ENCODE measurements at regions not wholly inside any gene's neighbourhood (a gene's known extent, or its start where the extent isn't known, plus 50 kb on each side); places are given as distances from the start of the nearest gene placed in this dataset.

DNA sequence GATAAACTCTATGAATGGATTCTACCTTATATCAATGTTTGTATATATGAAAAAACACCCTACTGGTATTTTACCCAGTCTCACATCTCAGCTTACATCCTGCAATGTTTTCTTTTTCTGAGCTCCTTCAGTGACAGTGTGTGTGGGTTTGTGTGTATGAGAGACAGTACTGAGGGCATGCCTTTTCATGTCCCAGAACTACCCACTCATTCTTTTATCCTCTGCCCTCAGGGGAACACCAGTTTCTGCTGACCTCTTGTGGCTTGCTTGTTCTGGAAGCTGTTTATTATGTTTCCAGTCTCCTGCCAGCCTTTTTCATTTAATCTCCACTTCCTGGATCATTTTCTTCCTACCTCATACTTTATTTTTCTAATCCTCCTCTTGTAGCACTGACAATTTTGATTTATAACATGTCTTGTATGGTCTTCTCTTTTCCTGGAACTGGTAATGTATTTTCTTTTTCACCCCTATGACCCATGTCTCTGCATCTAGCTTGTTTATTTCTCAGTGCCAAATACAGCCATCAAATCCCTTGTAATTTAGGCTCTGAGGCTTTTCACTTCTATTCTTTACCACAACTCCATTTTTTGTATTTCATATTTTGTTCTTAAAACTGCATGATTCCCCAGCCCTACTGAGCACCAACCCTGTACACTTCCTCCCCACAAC, 195.5 kb upstream of the NLGN4Y start:
- no peaks in the 10 kb centered on the region for H3K36me3 ChIP-seq
- no peak for TF ChIP-seq CTCF (IDR thresholded peaks at IDR 0.05)
- no peaks in the 10 kb centered on the region for H3K9me3 ChIP-seq
- H3K4me1 ChIP-seq: no peaks in the 10 kb centered on the region
- H3K27ac ChIP-seq: no peak overlapping the region
- no peak overlapping the region for H3K4me3 ChIP-seq
- intact Hi-C loops (cut with DNase I; ENCODE audit: low total_unique reads): no loop called here
- H3K27me3 ChIP-seq: no peaks in the 10 kb centered on the region
- no peak for DNase-seq

GRCh38 chrY:14330362-14330761, 194.0 kb upstream of the NLGN4Y start:
- DNase-seq: no peak
- no peaks in the 10 kb centered on the region for H3K27me3 ChIP-seq
- no peak for TF ChIP-seq CTCF (IDR thresholded peaks at IDR 0.05)
- no peaks in the 10 kb centered on the region for H3K4me1 ChIP-seq
- no peak overlapping the region for H3K4me3 ChIP-seq
- intact Hi-C loops (cut with DNase I; ENCODE audit: low total_unique reads): no loop called here
- H3K27ac ChIP-seq: no peak overlapping the region
- H3K9me3 ChIP-seq: no peaks in the 10 kb centered on the region
- H3K36me3 ChIP-seq: no peaks in the 10 kb centered on the region

- Histone ChIP-seq H3K27ac (no peak overlapping the region), H3K4me3 (no peak overlapping the region), H3K9me3 (no peaks in the 10 kb centered on the region), H3K27me3 (no peaks in the 10 kb centered on the region), H3K36me3 (no peaks in the 10 kb centered on the region), H3K4me1 (no peaks in the 10 kb centered on the region)
- TF ChIP-seq CTCF (IDR thresholded peaks at IDR 0.05): no peak
- intact Hi-C loops (cut with DNase I; ENCODE audit: low total_unique reads): no loop called here
- no peak for DNase-seq
Measured at GRCh38 chrY:14339524-14339923, 184.8 kb upstream of the NLGN4Y start.

DNA sequence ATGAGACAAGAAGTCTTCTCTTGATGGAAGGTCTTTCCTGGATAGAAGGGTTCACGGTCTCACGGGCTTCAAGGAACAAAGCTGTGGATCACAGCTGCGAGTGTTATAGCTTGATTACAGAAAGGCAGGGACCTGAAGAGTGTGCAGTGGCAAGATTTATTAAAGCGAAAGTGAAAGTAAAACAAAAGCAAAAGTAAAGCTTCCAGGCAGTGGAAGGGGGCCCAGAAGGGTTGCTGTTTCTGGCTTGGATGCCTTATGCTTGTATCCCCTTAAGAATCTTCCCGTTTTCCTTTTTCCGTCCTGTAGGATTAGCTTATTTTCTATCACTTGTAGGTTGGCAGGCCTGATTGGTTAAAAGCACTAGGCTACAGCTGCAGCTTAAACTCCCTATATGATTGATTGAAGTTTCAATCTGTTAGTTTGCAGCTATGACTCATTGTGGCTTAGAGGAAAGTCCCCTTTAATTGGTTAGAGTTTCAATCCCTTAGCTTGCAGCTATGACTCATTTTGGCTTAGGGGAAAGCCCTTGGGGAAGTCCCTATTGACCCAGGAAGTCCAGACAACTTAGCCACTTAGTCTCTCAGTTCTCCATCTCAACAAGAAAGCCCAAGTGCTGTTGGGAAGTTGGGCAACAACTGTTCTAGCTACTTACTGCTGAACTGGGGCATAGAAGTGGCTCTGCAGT, 183.7 kb upstream of the NLGN4Y start:
- no peaks in the 10 kb centered on the region for H3K36me3 ChIP-seq
- intact Hi-C loops (cut with DNase I; ENCODE audit: low total_unique reads): no loop called here
- H3K4me3 ChIP-seq: no peak overlapping the region
- DNase-seq: peak in 1 of 2 donors; percentile 18
- no peak overlapping the region for H3K27ac ChIP-seq
- TF ChIP-seq CTCF (IDR thresholded peaks at IDR 0.05): no peak
- H3K4me1 ChIP-seq: no peaks in the 10 kb centered on the region
- H3K27me3 ChIP-seq: no peaks in the 10 kb centered on the region
- H3K9me3 ChIP-seq: no peaks in the 10 kb centered on the region

GRCh38 chrY:14344648-14345333, 179.5 kb upstream of the NLGN4Y start:
- TF ChIP-seq CTCF (IDR thresholded peaks at IDR 0.05): no peak
- H3K4me1 ChIP-seq: no peaks in the 10 kb centered on the region
- no peak for DNase-seq

More at GRCh38 chrY:14344648-14345333, 179.5 kb upstream of the NLGN4Y start:
- H3K4me3 ChIP-seq: peak overlapping the region in 1 of 2 donors; percentile 20
- H3K36me3 ChIP-seq: no peaks in the 10 kb centered on the region
- H3K9me3 ChIP-seq: no peaks in the 10 kb centered on the region
- H3K27me3 ChIP-seq: no peaks in the 10 kb centered on the region
- intact Hi-C loops (cut with DNase I; ENCODE audit: low total_unique reads): no loop called here
- H3K27ac ChIP-seq: no peak overlapping the region

Measured in tibial artery (tissue), 4 donors.